H1 (cell line): ENCODE measurements at regions not wholly inside any gene's neighbourhood (a gene's known extent, or its start where the extent isn't known, plus 50 kb on each side); places are given as distances from the start of the nearest gene placed in this dataset.

Experiments used
- CTCF ChIA-PET: fragments of 300-600 bp; sonication (Branson Sonifier 250); formaldehyde crosslinking; loops from one replicate; lab custom pipeline; 2021; ENCODE audit not compliant: partially characterized antibody; lab: Charles Lee
- POLR2A ChIA-PET: fragments of 300-600 bp; sonication (Branson Sonifier 250); formaldehyde crosslinking; loops from one replicate; lab custom pipeline; 2021; ENCODE audit warnings: inconsistent platforms; ENCODE audit not compliant: partially characterized antibody; lab: Charles Lee
- DNase-seq, 2 experiments: peaks; one replicate each; pipeline versions ENCODE4 v3.0.0 to v3.0.0-alpha.2; 2010 to 2022; ENCODE audit warnings: low spot score in 2 of 2, low read depth in 1 of 2, mixed read lengths in 1 of 2
- FAIRE-seq: peaks from 2 replicates; lab custom pipeline; 2011; peaks lifted over from hg19 to GRCh38; lab: Jason Lieb, UNC
- H2AFZ ChIP-seq: 2 replicates; pipeline ENCODE4 v1.8.1; 2012; ENCODE audit warnings: low read length, inconsistent platforms
- H2AK5ac ChIP-seq: 2 replicates; pipeline ENCODE4 v1.6.1; 2013; ENCODE audit warnings: low read depth, low read length
- H2BK120ac ChIP-seq: replicated peaks from 2 replicates; pipeline ENCODE3; 2013; ENCODE audit warnings: low read depth, low read length, inconsistent platforms
- H2BK12ac ChIP-seq: 2 replicates; pipeline ENCODE4 v1.6.1; 2013; ENCODE audit warnings: low read depth, low read length
- H2BK15ac ChIP-seq: 2 replicates; pipeline ENCODE4 v1.6.1; 2013; ENCODE audit warnings: low read length
- H2BK20ac ChIP-seq: 2 replicates; pipeline ENCODE4 v1.6.1; 2013; ENCODE audit warnings: low read length
- H2BK5ac ChIP-seq: 2 replicates; pipeline ENCODE4 v1.6.1; 2013; ENCODE audit warnings: low read depth, low read length
- H3K14ac ChIP-seq: 2 replicates; pipeline ENCODE4 v1.6.1; 2013; ENCODE audit warnings: inconsistent platforms; ENCODE audit not compliant: insufficient read length
- H3K18ac ChIP-seq: 2 replicates; pipeline ENCODE4 v1.6.1; 2013; ENCODE audit warnings: low read length; ENCODE audit errors: extremely low read depth
- H3K23ac ChIP-seq: 2 replicates; pipeline ENCODE4 v1.6.1; 2013; ENCODE audit warnings: inconsistent platforms; ENCODE audit not compliant: insufficient read length
- H3K23me2 ChIP-seq: 2 replicates; pipeline ENCODE4 v1.6.1; 2013; ENCODE audit warnings: low read depth, low read length
- H3K27ac ChIP-seq: 2 replicates; pipeline ENCODE4 v1.6.1; 2011; ENCODE audit warnings: low read depth, low read length, inconsistent platforms
- H3K27me3 ChIP-seq, 4 experiments: replicated peaks in 1 of 4; 1 replicate in 1 of 4; 2 replicates in 3 of 4; pipeline versions ENCODE4 v1.6.1 to v1.8.1; 2011 to 2013; ENCODE audit warnings: low read length in 3 of 4, mild to moderate bottlenecking in 3 of 4, inconsistent platforms in 2 of 4, mixed read lengths in 2 of 4, moderate library complexity in 1 of 4; ENCODE audit not compliant: control insufficient read depth in 3 of 4, insufficient read depth in 3 of 4; ENCODE audit errors: extremely low read depth in 1 of 4
- H3K36me3 ChIP-seq, 4 experiments: 2 replicates each; pipeline versions ENCODE4 v1.6.1 to v1.8.1; 2011 to 2013; ENCODE audit warnings: mild to moderate bottlenecking in 4 of 4, low read length in 3 of 4, moderate library complexity in 2 of 4, control low read depth in 1 of 4, inconsistent platforms in 1 of 4; ENCODE audit not compliant: insufficient read depth in 4 of 4, control insufficient read depth in 2 of 4
- H3K4ac ChIP-seq: replicated peaks from 2 replicates; pipeline ENCODE3; 2013; ENCODE audit warnings: low read length, low read depth, mixed read lengths, inconsistent platforms; ENCODE audit not compliant: insufficient read length
- H3K4me1 ChIP-seq, 4 experiments: replicated peaks in 1 of 4; 1 replicate in 1 of 4; 2 replicates in 3 of 4; pipeline versions ENCODE4 v1.6.1 to v1.8.1; 2011 to 2013; ENCODE audit warnings: low read length in 3 of 4, inconsistent platforms in 2 of 4, mixed read lengths in 1 of 4; ENCODE audit not compliant: insufficient read depth in 4 of 4, control insufficient read depth in 3 of 4
- H3K4me2 ChIP-seq, 2 experiments: 2 replicates each; pipeline versions ENCODE4 v1.6.1 to v1.8.1; 2011 to 2013; ENCODE audit warnings: low read depth in 2 of 2, low read length in 2 of 2, control low read depth in 1 of 2, inconsistent platforms in 1 of 2, mild to moderate bottlenecking in 1 of 2; ENCODE audit not compliant: insufficient read depth in 1 of 2
- H3K4me3 ChIP-seq, 4 experiments: fragments of 200-600, 300-600 bp in 1 of 4; sonication (generic), shearing (Covaris generic), sonication (Bioruptor Twin) in 1 of 4; 2 replicates each; pipeline versions ENCODE4 v1.5.1 to v1.8.1; 2011 to 2016; ENCODE audit warnings: low read length in 4 of 4, low read depth in 3 of 4, control low read depth in 2 of 4, inconsistent platforms in 2 of 4, mild to moderate bottlenecking in 2 of 4, mixed read lengths in 1 of 4, moderate library complexity in 1 of 4; ENCODE audit not compliant: insufficient read depth in 2 of 4; ENCODE audit errors: extremely low read depth in 1 of 4
- H3K56ac ChIP-seq: replicated peaks from 2 replicates; pipeline ENCODE3; 2013; ENCODE audit warnings: low read depth, mild to moderate bottlenecking, mixed read lengths, low read length, inconsistent platforms; ENCODE audit not compliant: insufficient read length
- H3K79me1 ChIP-seq: 2 replicates; pipeline ENCODE4 v1.6.1; 2013; ENCODE audit warnings: low read depth, low read length, control low read depth
- H3K79me2 ChIP-seq, 2 experiments: 2 replicates each; pipeline versions ENCODE4 v1.6.1 to v1.8.1; 2012 to 2013; ENCODE audit warnings: low read length in 2 of 2, mild to moderate bottlenecking in 2 of 2, inconsistent platforms in 1 of 2; ENCODE audit not compliant: insufficient read depth in 2 of 2, control insufficient read depth in 1 of 2
- H3K9ac ChIP-seq, 4 experiments: replicated peaks in 1 of 4; 1 replicate in 1 of 4; 2 replicates in 3 of 4; pipeline versions ENCODE4 v1.6.1 to v1.8.1; 2011 to 2013; ENCODE audit warnings: low read depth in 3 of 4, low read length in 3 of 4, control low read depth in 2 of 4, mild to moderate bottlenecking in 2 of 4, moderate library complexity in 2 of 4, inconsistent platforms in 1 of 4; ENCODE audit errors: extremely low read depth in 1 of 4
- H3K9me3 ChIP-seq, 2 experiments: 2 replicates each; pipeline versions ENCODE4 v1.6.1 to v1.8.1; 2012 to 2013; ENCODE audit warnings: mild to moderate bottlenecking in 2 of 2, moderate library complexity in 2 of 2, control low read depth in 1 of 2, inconsistent platforms in 1 of 2, low read depth in 1 of 2, low read length in 1 of 2, mixed read lengths in 1 of 2; ENCODE audit not compliant: insufficient read depth in 2 of 2
- H4K20me1 ChIP-seq, 2 experiments: replicated peaks in 1 of 2; 2 replicates each; pipeline versions ENCODE3 to v1.8.1; 2011 to 2013; ENCODE audit warnings: inconsistent platforms in 2 of 2, low read length in 2 of 2, mild to moderate bottlenecking in 1 of 2; ENCODE audit not compliant: insufficient read depth in 2 of 2, control insufficient read depth in 1 of 2
- H4K5ac ChIP-seq: 2 replicates; pipeline ENCODE4 v1.6.1; 2013; ENCODE audit warnings: low read length, low read depth, mixed read lengths, inconsistent platforms; ENCODE audit not compliant: insufficient read length
- H4K8ac ChIP-seq: 2 replicates; pipeline ENCODE4 v1.8.0; 2013; ENCODE audit warnings: mild to moderate bottlenecking, moderate library complexity, low read length, inconsistent platforms; ENCODE audit not compliant: insufficient read depth; ENCODE audit errors: extremely low read depth
- H4K91ac ChIP-seq: replicated peaks from 2 replicates; pipeline ENCODE3; 2013; ENCODE audit warnings: low read length, mixed read lengths, inconsistent platforms; ENCODE audit not compliant: insufficient read length
- ATF2 ChIP-seq: IDR thresholded peaks from 2 replicates; pipeline ENCODE4 v1.6.1; 2012; ENCODE audit warnings: low read length, inconsistent platforms
- POU5F1 ChIP-seq: IDR thresholded peaks from 2 replicates; pipeline ENCODE4 v1.6.1; 2011; ENCODE audit warnings: low read depth, mild to moderate bottlenecking, low read length, moderate library complexity
- YY1 ChIP-seq: IDR thresholded peaks from 2 replicates; pipeline ENCODE4 v1.6.1; 2011; ENCODE audit warnings: low read depth, mild to moderate bottlenecking, low read length
- WGBS, 2 experiments: shearing (Covaris generic) in 1 of 2; methylation state at CpG; one replicate each; pipeline versions ENCODE4 v1.1.6 to v1.1.7; 2013 to 2015; ENCODE audit warnings: low lambda C conversion rate in 2 of 2, mixed read lengths in 2 of 2, inconsistent platforms in 1 of 2, low coverage in 1 of 2, missing lambda C conversion rate in 1 of 2; ENCODE audit not compliant: insufficient replicate concordance in 2 of 2, insufficient coverage in 1 of 2, insufficient read length in 1 of 2; ENCODE audit errors: extremely low coverage in 1 of 2, missing lambda C conversion rate in 1 of 2; 5-methylcytosine and 5-hydroxymethylcytosine counted together

GRCh38 chr5:138651058-138651766 lies 76.0 kb upstream of the HSPA9 start:
- Histone ChIP-seq H3K9me3 (no peaks in the 10 kb centered on the region), H3K4ac (no peak overlapping the region), H3K14ac (no peak overlapping the region), H2BK20ac (peak overlapping the region; percentile 72; the same call in 1 of the 2 replicates), H3K23ac (no peak overlapping the region), H2AFZ (no peak overlapping the region), H2AK5ac (no peak overlapping the region), H2BK12ac (no peak overlapping the region), H3K18ac (peak overlapping the region; percentile 43; the same call in 1 of the 2 replicates), H3K4me3 (no peak overlapping the region), H3K4me1 (peaks cover 4 to 22% (median 13%) of the 10 kb centered on the region in 4 experiments), H4K5ac (no peak overlapping the region), H3K27me3 (no peaks in the 10 kb centered on the region), H4K91ac (no peak overlapping the region), H4K8ac (no peak overlapping the region), H3K27ac (no peak overlapping the region), H3K79me2 (no peaks in the 10 kb centered on the region), H2BK120ac (no peak overlapping the region), H3K36me3 (no peaks in the 10 kb centered on the region), H3K4me2 (no peak overlapping the region), H3K79me1 (no peaks in the 10 kb centered on the region; the same call in 1 of the 2 replicates), H3K23me2 (no peaks in the 10 kb centered on the region), H3K9ac (no peak overlapping the region), H2BK5ac (0 out of 2 replicates have a peak overlapping the region, but pooled peaks have one; percentile 13), H3K56ac (no peak overlapping the region), H2BK15ac (peak overlapping the region; percentile 97), H4K20me1 (no peaks in the 10 kb centered on the region)
- POLR2A ChIA-PET, result interaction anchor here (0.8 to 1.8 kb wide), 4 partner anchors 10 to 102 kb away, joined by 3 to 9 read pairs (median 4); partner anchors contain the start of gene CTNNA1
- DNase-seq (no peak), FAIRE-seq (no peak)
- CTCF ChIA-PET, result interaction anchor here (0.5 to 19.6 kb wide), 15 partner anchors 12 to 717 kb away, joined by 3 to 192 read pairs (median 3); no protein-coding TSS in a partner anchor
- WGBS, 2 experiments, result 90% methylated on average over 13 of the region's 14 CpGs; no CpG with 5 or more reads in 1 of the 2 experiments
- TF ChIP-seq YY1 (no peak), POU5F1 (no peak), ATF2 (no peak)
